ENCODE measurements at regions not wholly inside any gene's neighbourhood (a gene's known extent, or its start where the extent isn't known, plus 50 kb on each side); places are given as distances from the start of the nearest gene placed in this dataset.

DNA sequence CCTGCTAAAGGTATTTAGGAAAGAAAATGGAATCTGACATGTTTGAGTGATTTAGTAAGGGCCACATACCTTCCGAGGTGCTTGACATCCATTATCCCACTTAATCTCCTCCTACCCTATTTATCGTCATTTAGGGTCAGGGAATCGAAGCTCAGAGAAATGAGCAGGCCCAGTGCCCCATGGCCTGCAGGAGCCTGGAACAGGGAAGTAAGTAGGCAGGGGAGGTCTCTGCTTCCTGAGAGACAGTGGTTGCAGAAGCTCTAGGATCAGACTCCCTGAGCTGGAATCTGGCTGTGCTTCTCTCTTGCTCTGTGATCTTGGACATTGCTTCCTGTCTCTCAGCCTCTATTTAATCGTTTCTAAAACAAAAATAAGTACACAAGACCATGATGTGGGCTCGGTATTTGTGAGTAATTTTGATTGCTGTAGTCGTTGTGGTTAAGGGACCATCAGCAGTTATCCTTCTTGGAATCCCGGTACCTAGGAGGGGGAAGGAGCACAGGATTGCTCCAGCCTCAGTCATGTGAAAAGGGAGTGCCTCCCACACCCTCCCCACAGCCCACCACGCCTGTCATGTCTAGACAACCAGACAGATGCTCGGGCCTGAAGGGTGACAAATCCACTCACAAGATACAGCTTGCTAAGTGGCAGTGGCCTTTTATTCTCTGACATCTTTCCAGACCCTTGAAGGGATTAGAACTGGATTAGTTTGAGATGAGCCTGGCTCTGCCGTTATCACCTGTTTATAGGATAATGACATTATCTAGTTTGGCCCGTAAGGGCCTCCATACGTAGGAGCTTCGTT lies 169.2 kb upstream of the TSHZ3 start:
- TF ChIP-seq CTCF (IDR thresholded peaks at IDR 0.05) (no peak), POLR2A (IDR thresholded peaks at IDR 0.05) (no peak)
